BE2C (cell line): ENCODE measurements at regions not wholly inside any gene's neighbourhood (a gene's known extent, or its start where the extent isn't known, plus 50 kb on each side); places are given as distances from the start of the nearest gene placed in this dataset.

ENCODE experiments used
- DNase-seq: peaks from one replicate; pipeline ENCODE4 v3.0.0-alpha.2; 2020
- H3K27me3 ChIP-seq: fragments of 250-450 bp; sonication (Bioruptor Pico); 2 replicates; pipeline ENCODE4 v1.5.1; 2020; ENCODE audit warnings: mild to moderate bottlenecking
- H3K36me3 ChIP-seq: fragments of 250-450 bp; sonication (Bioruptor Pico); 2 replicates; pipeline ENCODE4 v1.5.1; 2020; ENCODE audit warnings: mild to moderate bottlenecking
- H3K4me1 ChIP-seq: fragments of 250-450 bp; sonication (Bioruptor Pico); 2 replicates; pipeline ENCODE4 v1.5.1; 2020
- H3K4me3 ChIP-seq: 2 replicates; pipeline ENCODE4 v1.5.1; 2011; ENCODE audit warnings: low read depth, low read length
- H3K9me3 ChIP-seq: fragments of 250-450 bp; sonication (Bioruptor Pico); 2 replicates; pipeline ENCODE4 v1.5.1; 2020
- CTCF ChIP-seq: IDR thresholded peaks from 2 replicates; pipeline ENCODE4 v1.5.1; 2012; ENCODE audit warnings: mild to moderate bottlenecking, low read depth, low read length

DNA sequence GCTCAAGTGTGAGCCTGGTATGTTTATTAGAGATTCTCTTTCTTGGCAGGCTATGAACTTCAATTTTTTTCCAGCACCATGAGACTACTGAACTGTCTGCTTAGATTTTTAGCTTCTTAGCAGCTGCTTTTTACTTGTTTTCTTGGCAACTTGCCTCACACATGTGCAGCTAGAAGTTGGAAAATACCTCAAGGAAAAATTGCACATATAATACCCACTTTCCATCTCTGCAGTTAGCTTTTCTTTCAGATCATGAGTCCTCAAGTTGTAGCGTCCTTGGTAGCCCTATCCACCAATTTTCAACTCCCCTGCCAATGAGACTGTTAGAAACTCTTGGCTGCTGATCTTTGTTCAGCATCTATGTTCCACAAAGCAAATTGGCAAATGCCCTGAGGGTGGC is 302.1 kb downstream of the HRH4 start:
- Histone ChIP-seq H3K36me3 (no peaks in the 10 kb centered on the region), H3K4me3 (no peak overlapping the region), H3K27me3 (no peaks in the 10 kb centered on the region), H3K9me3 (no peaks in the 10 kb centered on the region), H3K4me1 (no peaks in the 10 kb centered on the region)
- no peak for DNase-seq
- no peak for TF ChIP-seq CTCF

DNA sequence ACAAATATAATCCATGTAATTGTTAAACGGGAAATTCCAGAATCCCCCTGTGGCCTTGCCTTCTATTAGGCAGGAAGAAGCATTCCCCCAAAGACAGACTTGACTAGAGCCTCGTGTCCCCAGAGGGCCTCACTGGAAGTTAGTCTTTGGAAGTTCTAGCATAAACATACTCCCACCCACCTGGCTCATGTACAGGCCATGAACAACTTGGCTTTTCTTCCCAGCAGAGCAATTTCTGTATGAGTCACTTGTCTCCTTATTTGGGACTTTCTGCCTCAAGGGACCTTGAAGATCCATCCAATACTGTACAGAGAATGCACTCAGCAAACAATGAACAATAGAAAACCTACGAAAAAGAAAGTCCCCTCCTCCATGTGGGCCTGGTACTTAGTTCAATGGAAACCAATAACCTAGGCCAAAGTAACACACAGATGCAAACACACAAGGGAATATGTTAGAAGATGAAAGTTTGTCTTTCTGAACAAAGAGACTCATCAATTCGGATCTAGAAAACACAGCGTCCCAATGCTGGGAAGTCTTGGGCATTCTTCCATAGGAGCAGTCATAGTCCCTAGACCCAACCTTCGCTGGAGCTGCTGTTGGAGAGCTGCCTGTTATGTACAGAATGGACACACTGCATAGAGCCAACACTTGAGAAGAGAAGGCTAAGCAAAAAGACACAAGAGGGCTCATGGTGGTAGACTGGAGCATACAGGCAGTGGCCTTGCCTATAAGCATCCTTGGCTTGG is 303.5 kb downstream of the HRH4 start:
- no peaks in the 10 kb centered on the region for H3K27me3 ChIP-seq
- no peak for TF ChIP-seq CTCF
- no peak overlapping the region for H3K4me3 ChIP-seq
- no peaks in the 10 kb centered on the region for H3K4me1 ChIP-seq
- no peak for DNase-seq
- H3K36me3 ChIP-seq = no peaks in the 10 kb centered on the region
- no peaks in the 10 kb centered on the region for H3K9me3 ChIP-seq

- Histone ChIP-seq H3K36me3 (no peaks in the 10 kb centered on the region), H3K4me3 (no peak overlapping the region), H3K9me3 (no peaks in the 10 kb centered on the region), H3K4me1 (no peaks in the 10 kb centered on the region), H3K27me3 (no peaks in the 10 kb centered on the region)
- TF ChIP-seq CTCF = no peak
- no peak for DNase-seq
Measured at GRCh38 chr18:24764766-24765165, 304.3 kb downstream of the HRH4 start.

DNA sequence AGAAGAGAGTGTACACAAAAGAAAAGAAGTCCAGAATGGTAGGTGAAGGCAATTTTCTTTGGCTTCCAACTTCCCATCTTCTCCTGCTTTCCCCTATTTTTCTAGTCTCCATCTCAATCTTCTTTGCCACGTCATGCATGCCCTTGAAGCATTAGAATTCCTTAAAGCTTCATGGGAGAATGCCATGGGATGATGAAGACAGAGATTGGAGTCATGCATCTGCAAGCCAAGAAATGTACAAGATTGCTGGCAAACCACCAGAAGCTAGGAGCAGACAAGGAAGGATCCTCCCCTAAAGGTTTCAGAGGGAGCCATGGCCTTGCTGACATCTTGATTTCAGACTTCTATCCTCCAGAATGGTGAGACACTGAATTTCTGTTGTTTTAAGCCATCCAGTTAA is 305.9 kb downstream of the HRH4 start:
- H3K27me3 ChIP-seq = no peaks in the 10 kb centered on the region
- H3K4me3 ChIP-seq = no peak overlapping the region
- no peaks in the 10 kb centered on the region for H3K36me3 ChIP-seq
- no peak for TF ChIP-seq CTCF
- no peak for DNase-seq
- no peaks in the 10 kb centered on the region for H3K9me3 ChIP-seq
- H3K4me1 ChIP-seq = no peaks in the 10 kb centered on the region

- no peaks in the 10 kb centered on the region for H3K9me3 ChIP-seq
- no peak overlapping the region for H3K4me3 ChIP-seq
- no peak for TF ChIP-seq CTCF
- no peaks in the 10 kb centered on the region for H3K4me1 ChIP-seq
- H3K27me3 ChIP-seq = no peaks in the 10 kb centered on the region
- H3K36me3 ChIP-seq = no peaks in the 10 kb centered on the region
- no peak for DNase-seq
Measured at GRCh38 chr18:24770311-24771024, 310.0 kb downstream of the HRH4 start.

- Histone ChIP-seq H3K9me3 (no peaks in the 10 kb centered on the region), H3K4me3 (no peak overlapping the region), H3K27me3 (no peaks in the 10 kb centered on the region), H3K36me3 (no peaks in the 10 kb centered on the region), H3K4me1 (no peaks in the 10 kb centered on the region)
- no peak for DNase-seq
- no peak for TF ChIP-seq CTCF
Measured at GRCh38 chr18:24771300-24771699, 310.9 kb downstream of the HRH4 start.
